ENCODE measurements at regions not wholly inside any gene's neighbourhood (a gene's known extent, or its start where the extent isn't known, plus 50 kb on each side); places are given as distances from the start of the nearest gene placed in this dataset.

- H3K4me3 ChIP-seq (ENCODE audit: low read length): no peak overlapping the region
- no peaks in the 10 kb centered on the region for H3F3A ChIP-seq (ENCODE audit: control insufficient read depth, insufficient read depth)
- no peaks in the 10 kb centered on the region for H3K79me2 ChIP-seq (ENCODE audit: control insufficient read depth, low read length)
- H4K20me1 ChIP-seq (ENCODE audit: control insufficient read depth, insufficient read depth, low read depth, low read length): no peaks in the 10 kb centered on the region
- H3K4me1 ChIP-seq (ENCODE audit: control insufficient read depth, low read length): peaks cover 25% of the 10 kb centered on the region
- no peaks in the 10 kb centered on the region for H3K36me3 ChIP-seq (ENCODE audit: control insufficient read depth, low read length)
- H3K27ac ChIP-seq (ENCODE audit: low read depth, low read length): no peak overlapping the region
- no peaks in the 10 kb centered on the region for H3K9me2 ChIP-seq (replicated peaks; ENCODE audit: control insufficient read depth, low read length)
- H3K9me3 ChIP-seq (ENCODE audit: control insufficient read depth, insufficient read depth, low read length): no peaks in the 10 kb centered on the region
- peak overlapping the region; percentile 14; the same call in 1 of the 2 replicates for H3K4me2 ChIP-seq (ENCODE audit: low read length)
- peak; percentile 74 for TF ChIP-seq CTCF (IDR thresholded peaks at IDR 0.05; ENCODE audit: low read depth, low read length, poor library complexity, severe bottlenecking)
- TF ChIP-seq EZH2phosphoT487 (IDR thresholded peaks at IDR 0.05; ENCODE audit: borderline replicate concordance, low read length): no peak
- H3K27me3 ChIP-seq (ENCODE audit: control insufficient read depth, low read length): peaks cover 14% of the 10 kb centered on the region
These were observed 83.5 kb downstream of the SYF2 start for GRCh38 chr1:25148673-25149300.

GRCh38 chr1:25146451-25146855 lies 85.8 kb downstream of the SYF2 start:
- no peaks in the 10 kb centered on the region for H3K79me2 ChIP-seq (ENCODE audit: control insufficient read depth, low read length)
- H3K9me2 ChIP-seq (replicated peaks; ENCODE audit: control insufficient read depth, low read length): no peaks in the 10 kb centered on the region
- H3K4me1 ChIP-seq (ENCODE audit: control insufficient read depth, low read length): peaks cover 28% of the 10 kb centered on the region
- H3F3A ChIP-seq (ENCODE audit: control insufficient read depth, insufficient read depth): no peaks in the 10 kb centered on the region
- no peaks in the 10 kb centered on the region for H4K20me1 ChIP-seq (ENCODE audit: control insufficient read depth, insufficient read depth, low read depth, low read length)
- no peaks in the 10 kb centered on the region for H3K9me3 ChIP-seq (ENCODE audit: control insufficient read depth, insufficient read depth, low read length)
- H3K36me3 ChIP-seq (ENCODE audit: control insufficient read depth, low read length): no peaks in the 10 kb centered on the region
- H3K27me3 ChIP-seq (ENCODE audit: control insufficient read depth, low read length): peaks cover 11% of the 10 kb centered on the region
- TF ChIP-seq CTCF (IDR thresholded peaks at IDR 0.05; ENCODE audit: low read depth, low read length, poor library complexity, severe bottlenecking): no peak
- no peak for TF ChIP-seq EZH2phosphoT487 (IDR thresholded peaks at IDR 0.05; ENCODE audit: borderline replicate concordance, low read length)
- H3K27ac ChIP-seq (ENCODE audit: low read depth, low read length): no peak overlapping the region
- no peak overlapping the region for H3K4me3 ChIP-seq (ENCODE audit: low read length)
- peak overlapping the region; percentile 68 for H3K4me2 ChIP-seq (ENCODE audit: low read length)

DNA sequence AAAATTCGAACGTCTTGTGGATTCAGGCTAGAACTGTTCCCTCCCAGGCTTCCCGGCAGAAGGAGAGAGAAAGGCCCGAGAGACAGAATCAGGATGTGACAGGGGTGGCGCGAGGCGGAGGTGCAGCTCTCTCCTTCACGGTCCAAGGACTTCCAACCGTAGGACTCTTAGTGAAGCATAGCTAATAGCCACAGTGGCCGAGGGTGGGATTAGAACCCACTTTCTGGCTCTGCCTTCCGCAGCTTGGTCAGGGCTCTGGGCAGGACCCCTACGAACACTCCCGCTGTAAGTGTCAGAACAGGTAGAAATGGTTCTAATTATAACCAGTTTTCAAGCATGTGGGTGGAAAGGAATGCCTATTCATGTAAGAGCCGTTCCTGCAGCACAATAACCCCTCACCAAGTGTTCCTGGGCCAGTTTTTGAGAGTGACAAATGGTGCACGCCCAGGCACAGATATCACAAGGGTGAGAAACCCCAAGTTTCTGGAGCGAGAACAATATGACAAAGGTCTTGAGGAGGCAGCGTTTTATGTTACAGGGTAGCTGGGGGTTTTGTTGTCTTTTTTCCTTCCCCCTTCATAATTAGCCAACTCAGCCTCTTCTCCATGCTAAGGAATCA lies 86.4 kb downstream of the SYF2 start:
- H3K27ac ChIP-seq (ENCODE audit: low read depth, low read length): no peak overlapping the region; the same call in 1 of the 2 replicates
- TF ChIP-seq EZH2phosphoT487 (IDR thresholded peaks at IDR 0.05; ENCODE audit: borderline replicate concordance, low read length) (no peak), CTCF (IDR thresholded peaks at IDR 0.05; ENCODE audit: low read depth, low read length, poor library complexity, severe bottlenecking) (peak; percentile 13)

More for the DNA sequence above, 86.4 kb downstream of the SYF2 start:
- no peaks in the 10 kb centered on the region for H3K9me3 ChIP-seq (ENCODE audit: control insufficient read depth, insufficient read depth, low read length)
- H3K9me2 ChIP-seq (replicated peaks; ENCODE audit: control insufficient read depth, low read length): no peaks in the 10 kb centered on the region
- no peaks in the 10 kb centered on the region for H3K79me2 ChIP-seq (ENCODE audit: control insufficient read depth, low read length)
- H3K36me3 ChIP-seq (ENCODE audit: control insufficient read depth, low read length): no peaks in the 10 kb centered on the region
- peaks cover 28% of the 10 kb centered on the region for H3K4me1 ChIP-seq (ENCODE audit: control insufficient read depth, low read length)
- peak overlapping the region; percentile 44 for H3K4me3 ChIP-seq (ENCODE audit: low read length)
- H3K4me2 ChIP-seq (ENCODE audit: low read length): peak overlapping the region; percentile 68
- peaks cover 10% of the 10 kb centered on the region for H3K27me3 ChIP-seq (ENCODE audit: control insufficient read depth, low read length)
- no peaks in the 10 kb centered on the region for H4K20me1 ChIP-seq (ENCODE audit: control insufficient read depth, insufficient read depth, low read depth, low read length)
- no peaks in the 10 kb centered on the region for H3F3A ChIP-seq (ENCODE audit: control insufficient read depth, insufficient read depth)

Data from DOHH2 (cell line).